ES-I3 (cell line): ENCODE measurements at regions not wholly inside any gene's neighbourhood (a gene's known extent, or its start where the extent isn't known, plus 50 kb on each side); places are given as distances from the start of the nearest gene placed in this dataset.

ENCODE experiments used
- H3K36me3 ChIP-seq: 2 replicates; pipeline ENCODE4 v1.6.1; 2013; ENCODE audit warnings: mild to moderate bottlenecking, low read length, control low read depth, moderate library complexity; ENCODE audit not compliant: insufficient read depth
- H3K4me1 ChIP-seq: 2 replicates; pipeline ENCODE4 v1.6.1; 2013; ENCODE audit warnings: mild to moderate bottlenecking, control low read depth, low read length; ENCODE audit not compliant: insufficient read depth
- H3K9ac ChIP-seq: 2 replicates; pipeline ENCODE4 v1.6.1; 2013; ENCODE audit warnings: low read depth, mild to moderate bottlenecking, low read length, moderate library complexity
- H3K9me3 ChIP-seq: 2 replicates; pipeline ENCODE4 v1.6.1; 2013; ENCODE audit warnings: mild to moderate bottlenecking, low read length, moderate library complexity; ENCODE audit not compliant: control insufficient read depth, insufficient read depth

- Histone ChIP-seq H3K9me3 (no peaks in the 10 kb centered on the region; the same call in 1 of the 2 replicates), H3K36me3 (no peaks in the 10 kb centered on the region; the same call in 1 of the 2 replicates)
Observed at GRCh38 chr13:21925720-21926119, 254.8 kb downstream of the FGF9 start.

DNA sequence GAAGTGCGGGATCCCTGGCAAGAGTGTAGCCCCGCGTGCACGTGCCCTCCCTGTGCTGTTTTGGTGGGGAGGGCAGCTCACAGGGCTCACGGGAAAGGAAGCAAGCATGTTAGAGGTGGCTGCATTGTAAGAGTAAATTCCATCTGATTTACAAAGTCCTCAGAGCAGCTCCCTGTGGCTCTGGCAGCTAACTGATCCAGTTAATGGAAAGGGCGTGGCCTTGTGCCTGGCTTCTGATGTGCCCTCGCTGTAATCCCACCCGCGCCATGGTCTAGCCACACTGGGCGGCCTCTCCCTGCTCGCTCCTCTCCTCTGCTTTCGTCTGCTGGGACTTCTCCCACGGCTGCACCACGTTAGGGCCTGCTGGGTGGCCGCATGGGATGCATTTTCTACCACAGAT, 258.5 kb downstream of the FGF9 start:
- Histone ChIP-seq H3K9me3 (no peaks in the 10 kb centered on the region; the same call in 1 of the 2 replicates), H3K9ac (no peak overlapping the region), H3K36me3 (no peaks in the 10 kb centered on the region), H3K4me1 (peaks cover 22% of the 10 kb centered on the region)

More at GRCh38 chr13:21925720-21926119, 254.8 kb downstream of the FGF9 start:
- Histone ChIP-seq H3K9ac (no peak overlapping the region), H3K4me1 (peaks cover 34% of the 10 kb centered on the region)

DNA sequence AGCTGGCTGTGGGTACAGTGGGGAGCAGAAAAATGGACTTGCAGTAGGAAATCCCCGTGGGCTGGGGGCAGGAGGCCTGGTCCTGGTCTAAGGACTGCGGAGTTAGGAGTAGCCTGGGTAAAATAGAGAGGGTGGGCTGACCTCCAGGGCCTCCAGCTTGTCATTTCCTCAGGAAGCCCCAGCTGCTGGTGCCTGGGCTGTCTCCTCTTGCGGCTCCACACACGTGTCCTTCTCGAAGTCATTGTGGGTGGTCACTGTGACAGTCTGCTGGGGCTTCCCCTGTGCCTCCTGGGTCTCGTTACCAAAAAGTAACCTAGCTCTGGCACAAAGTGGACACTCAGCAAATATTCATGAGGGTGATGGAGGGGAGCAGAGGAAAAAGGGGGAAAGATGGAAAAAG, 259.7 kb downstream of the FGF9 start:
- Histone ChIP-seq H3K4me1 (peaks cover 11% of the 10 kb centered on the region), H3K9ac (no peak overlapping the region), H3K9me3 (no peaks in the 10 kb centered on the region), H3K36me3 (no peaks in the 10 kb centered on the region; the same call in 1 of the 2 replicates)

DNA sequence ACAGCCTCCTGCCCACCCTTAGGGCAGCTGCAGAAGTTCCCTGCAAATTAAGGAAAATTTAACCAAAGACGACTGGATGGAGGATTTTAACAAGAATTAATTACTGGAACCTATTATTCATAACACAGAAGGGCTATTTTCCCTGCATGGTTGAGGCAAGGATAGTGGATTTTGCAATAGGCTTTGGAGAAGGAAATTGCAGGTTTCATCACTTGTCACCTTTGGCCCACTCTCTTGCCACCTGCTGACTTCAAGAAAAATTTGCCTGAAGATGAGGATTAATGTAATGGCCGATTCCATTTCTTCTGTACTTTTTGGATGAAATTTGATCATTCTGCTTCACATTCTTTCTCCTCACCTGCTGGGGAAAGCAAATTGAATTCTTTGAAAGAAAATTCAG, 261.7 kb downstream of the FGF9 start:
- H3K4me1 ChIP-seq, result peaks cover 9% of the 10 kb centered on the region; the same call in 1 of the 2 replicates
- H3K9ac ChIP-seq, result no peak overlapping the region
- no peaks in the 10 kb centered on the region for H3K9me3 ChIP-seq
- H3K36me3 ChIP-seq, result no peaks in the 10 kb centered on the region; the same call in 1 of the 2 replicates

DNA sequence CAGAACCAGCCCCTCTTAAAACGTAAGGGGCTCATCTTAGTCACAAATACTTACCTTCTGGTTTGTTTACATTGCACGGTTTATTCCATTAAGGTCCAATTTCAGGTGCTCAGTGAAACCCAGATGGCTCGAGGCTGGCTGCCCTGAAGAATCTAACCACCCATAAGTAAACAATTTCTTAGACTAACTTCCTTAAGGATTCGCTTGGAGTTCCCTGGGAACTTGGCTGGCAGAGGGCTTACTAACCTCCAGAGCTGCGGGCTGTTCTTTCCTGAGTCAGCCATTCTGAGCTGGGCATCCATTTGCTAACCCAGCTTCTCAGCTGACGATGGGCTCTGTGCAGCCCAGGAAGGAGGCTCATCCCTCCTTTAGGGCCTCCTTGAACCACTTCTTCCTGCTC, 262.1 kb downstream of the FGF9 start:
- H3K36me3 ChIP-seq, result no peaks in the 10 kb centered on the region; the same call in 1 of the 2 replicates
- H3K9me3 ChIP-seq, result no peaks in the 10 kb centered on the region
- H3K4me1 ChIP-seq, result peaks cover 9% of the 10 kb centered on the region; the same call in 1 of the 2 replicates
- H3K9ac ChIP-seq, result no peak overlapping the region

DNA sequence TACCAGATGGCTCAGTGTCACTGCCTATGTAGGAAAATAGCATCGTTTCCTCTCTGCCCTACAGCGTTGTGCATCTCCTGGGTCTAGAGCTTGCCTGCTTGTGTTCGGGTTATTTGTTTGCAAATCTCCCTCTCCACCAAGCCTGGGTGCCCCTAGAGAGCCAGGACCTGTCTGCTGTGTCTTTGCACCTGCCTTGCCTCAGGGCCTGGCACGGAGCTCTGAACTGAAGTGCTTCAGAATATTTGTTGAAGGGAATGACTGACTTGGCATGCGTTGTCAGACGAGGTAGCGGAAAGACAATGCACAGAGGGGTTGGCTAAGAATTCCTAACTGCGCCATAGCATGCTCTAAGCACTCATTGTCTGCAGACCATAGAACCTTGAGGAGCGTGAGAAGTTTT, 263.4 kb downstream of the FGF9 start:
- H3K4me1 ChIP-seq, result peaks cover 4% of the 10 kb centered on the region; the same call in 1 of the 2 replicates
- H3K9me3 ChIP-seq, result no peaks in the 10 kb centered on the region
- H3K9ac ChIP-seq, result no peak overlapping the region
- no peaks in the 10 kb centered on the region; the same call in 1 of the 2 replicates for H3K36me3 ChIP-seq

- H3K36me3 ChIP-seq, result no peaks in the 10 kb centered on the region; the same call in 1 of the 2 replicates
- H3K9ac ChIP-seq, result no peak overlapping the region
- no peaks in the 10 kb centered on the region for H3K4me1 ChIP-seq
- H3K9me3 ChIP-seq, result no peaks in the 10 kb centered on the region
Observed at GRCh38 chr13:21936674-21937073, 265.8 kb downstream of the FGF9 start.

DNA sequence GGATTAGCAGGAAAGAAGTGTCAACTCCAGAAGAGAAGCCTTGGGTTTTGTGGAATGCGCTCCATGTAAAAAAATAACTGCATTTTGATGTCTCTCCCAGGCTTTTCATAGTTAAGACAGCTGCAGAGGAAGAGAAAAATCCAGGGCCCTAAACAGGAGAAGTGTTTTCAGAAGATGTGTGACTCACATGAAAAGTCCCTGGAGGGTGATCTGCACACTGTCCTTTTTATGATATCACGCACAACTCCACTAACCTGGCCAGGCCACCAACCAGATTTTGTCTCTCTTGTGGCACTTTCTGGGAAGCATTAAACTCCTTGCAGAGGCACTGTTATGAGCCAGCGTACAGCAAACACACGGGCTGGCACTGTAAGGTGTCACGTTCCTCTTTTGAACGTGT, 267.3 kb downstream of the FGF9 start:
- no peak overlapping the region for H3K9ac ChIP-seq
- H3K4me1 ChIP-seq, result no peaks in the 10 kb centered on the region
- H3K36me3 ChIP-seq, result no peaks in the 10 kb centered on the region; the same call in 1 of the 2 replicates
- peaks cover 3% of the 10 kb centered on the region; the same call in 1 of the 2 replicates for H3K9me3 ChIP-seq

GRCh38 chr13:21938636-21939035, 267.8 kb downstream of the FGF9 start:
- Histone ChIP-seq H3K36me3 (no peaks in the 10 kb centered on the region; the same call in 1 of the 2 replicates), H3K9me3 (peaks cover 4% of the 10 kb centered on the region; the same call in 1 of the 2 replicates), H3K9ac (no peak overlapping the region), H3K4me1 (no peaks in the 10 kb centered on the region)

- H3K9me3 ChIP-seq, result peaks cover 4% of the 10 kb centered on the region; the same call in 1 of the 2 replicates
- no peak overlapping the region for H3K9ac ChIP-seq
- H3K4me1 ChIP-seq, result no peaks in the 10 kb centered on the region
- no peaks in the 10 kb centered on the region for H3K36me3 ChIP-seq
Observed at GRCh38 chr13:21942061-21942460, 271.2 kb downstream of the FGF9 start.

DNA sequence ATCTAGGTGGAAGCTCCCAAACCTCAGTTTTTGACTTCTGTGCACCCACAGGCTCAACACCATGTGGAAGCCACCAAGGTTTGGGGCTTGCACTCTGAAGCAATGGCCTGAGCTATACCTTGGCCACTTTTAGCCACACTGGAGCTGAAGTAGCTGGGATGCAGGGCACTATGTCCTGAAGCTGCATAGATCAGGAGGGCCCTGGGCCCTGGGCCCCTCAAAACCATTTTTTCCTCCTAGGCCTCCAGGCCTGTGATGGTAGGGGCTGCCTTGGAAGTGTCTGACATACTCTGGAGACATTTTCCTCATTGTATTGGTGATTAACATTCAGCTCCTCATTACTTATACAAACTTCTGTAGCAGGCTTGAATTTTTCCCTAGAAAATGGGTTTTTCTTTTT, 273.7 kb downstream of the FGF9 start:
- Histone ChIP-seq H3K9me3 (peaks cover 4% of the 10 kb centered on the region; the same call in 1 of the 2 replicates), H3K4me1 (no peaks in the 10 kb centered on the region), H3K9ac (no peak overlapping the region), H3K36me3 (no peaks in the 10 kb centered on the region)

- H3K36me3 ChIP-seq, result no peaks in the 10 kb centered on the region
- no peak overlapping the region for H3K9ac ChIP-seq
- peaks cover 4% of the 10 kb centered on the region; the same call in 1 of the 2 replicates for H3K9me3 ChIP-seq
- H3K4me1 ChIP-seq, result no peaks in the 10 kb centered on the region
Observed at GRCh38 chr13:21945195-21945594, 274.3 kb downstream of the FGF9 start.

DNA sequence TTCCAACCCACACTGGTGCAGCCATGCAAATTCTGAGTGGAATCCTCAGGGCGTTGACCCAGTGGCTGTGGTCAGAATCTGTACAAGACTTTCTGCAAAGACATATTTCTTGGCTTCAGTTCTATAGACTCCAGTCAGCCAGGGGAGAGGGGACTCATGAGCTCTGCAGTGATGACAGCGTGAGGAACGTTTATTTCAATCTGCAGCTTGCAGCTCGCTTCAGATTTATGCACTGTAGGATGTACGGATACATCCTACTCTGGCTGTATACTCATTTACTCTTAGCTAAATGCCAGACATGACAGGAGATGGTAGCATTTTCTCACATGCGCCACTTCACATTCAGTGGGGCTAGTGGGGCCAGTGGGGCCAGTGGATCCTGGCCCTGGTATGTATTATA, 276.1 kb downstream of the FGF9 start:
- Histone ChIP-seq H3K4me1 (no peaks in the 10 kb centered on the region), H3K36me3 (no peaks in the 10 kb centered on the region), H3K9ac (no peak overlapping the region), H3K9me3 (peaks cover 4% of the 10 kb centered on the region; the same call in 1 of the 2 replicates)

DNA sequence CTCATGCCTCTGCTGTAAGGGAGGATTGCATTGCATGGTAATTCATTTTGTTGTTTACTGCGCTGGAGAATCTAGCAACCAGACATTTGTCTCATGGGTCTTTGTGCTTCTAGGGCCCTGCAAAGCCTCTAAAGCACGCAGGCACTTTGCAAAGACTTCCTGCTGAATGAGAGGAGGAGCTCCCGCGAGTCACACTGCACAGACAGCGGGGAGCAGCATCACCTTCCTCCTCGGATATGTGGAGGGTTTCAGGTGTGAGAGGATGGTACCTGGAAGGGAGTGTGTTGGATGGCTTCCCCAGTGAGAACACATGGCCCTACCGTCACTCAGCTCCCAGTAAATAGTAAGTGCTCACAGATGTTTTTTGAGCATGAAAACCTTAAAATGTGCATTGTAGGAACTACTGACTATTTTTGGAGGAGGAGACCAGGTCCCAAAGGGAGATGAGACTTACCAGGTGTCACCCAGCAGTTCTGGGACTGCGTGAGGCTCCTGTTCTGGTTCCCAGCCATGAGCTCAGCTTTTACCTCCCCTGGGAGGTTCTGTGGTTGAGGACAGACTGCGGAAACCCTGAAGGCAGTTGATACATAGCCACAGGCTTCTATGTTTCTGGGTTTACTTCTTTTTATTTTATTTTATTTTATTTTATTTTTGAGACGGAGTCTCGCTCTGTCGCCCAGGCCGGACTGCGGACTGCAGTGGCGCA, 278.0 kb downstream of the FGF9 start:
- Histone ChIP-seq H3K9ac (no peak overlapping the region), H3K9me3 (no peaks in the 10 kb centered on the region), H3K36me3 (no peaks in the 10 kb centered on the region), H3K4me1 (no peaks in the 10 kb centered on the region)

DNA sequence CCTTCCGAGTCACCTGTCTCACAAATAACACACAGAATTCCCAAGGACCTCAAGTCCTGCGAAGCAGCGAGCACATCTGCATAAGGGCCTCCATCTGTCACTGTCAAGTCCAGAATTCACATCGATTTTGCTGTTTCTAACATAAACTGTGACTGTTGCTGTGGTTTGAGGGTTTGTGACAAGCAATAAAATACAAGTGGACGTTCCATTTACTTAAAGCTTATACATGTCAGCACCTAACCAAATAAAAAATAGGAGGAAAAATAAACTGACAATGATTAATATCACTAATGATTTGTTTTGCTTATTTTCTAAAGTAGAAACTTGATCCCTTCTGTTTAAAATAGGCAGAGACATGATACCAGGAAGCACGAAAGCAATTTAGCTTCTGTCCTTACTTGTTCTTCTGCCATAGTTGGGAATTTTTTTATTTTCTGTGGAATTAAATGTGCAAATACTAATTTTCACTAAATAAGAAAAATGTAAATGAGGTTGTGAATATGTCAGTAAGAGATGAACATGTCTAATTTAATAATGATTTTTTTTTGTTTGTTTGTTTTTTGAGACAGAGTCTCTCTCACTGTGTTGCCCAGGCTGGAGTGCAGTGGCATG, 279.1 kb downstream of the FGF9 start:
- H3K9me3 ChIP-seq, result no peaks in the 10 kb centered on the region
- H3K4me1 ChIP-seq, result no peaks in the 10 kb centered on the region
- no peak overlapping the region for H3K9ac ChIP-seq
- H3K36me3 ChIP-seq, result no peaks in the 10 kb centered on the region
